Thoracic aorta (tissue), 2 donors: ENCODE measurements at regions not wholly inside any gene's neighbourhood (a gene's known extent, or its start where the extent isn't known, plus 50 kb on each side); places are given as distances from the start of the nearest gene placed in this dataset.

Experiments used
- ATAC-seq: fragments of 150-250 bp; one replicate; pipeline ENCODE4 v1.8.0; 2017; ENCODE audit warnings: low read depth; ENCODE audit not compliant: insufficient number of reproducible peaks, low FRiP score
- DNase-seq: peaks from one replicate; pipeline ENCODE4 v3.0.0-alpha.2; 2020; ENCODE audit warnings: low spot score
- H3K27ac ChIP-seq, 2 donors: fragments of 200-600 bp; sonication (generic); 1 replicate in 1 of 2; 2 replicates in 1 of 2; pipeline ENCODE4 v1.5.1; 2016; ENCODE audit warnings: mild to moderate bottlenecking in 2 of 2, moderate library complexity in 2 of 2
- H3K27me3 ChIP-seq: fragments of 200-600 bp; sonication (generic); replicated peaks from 2 replicates; pipeline ENCODE4 v1.6.0; 2016; ENCODE audit warnings: mild to moderate bottlenecking; ENCODE audit not compliant: insufficient read depth
- H3K36me3 ChIP-seq: fragments of 200-600 bp; sonication (generic); one replicate; pipeline ENCODE4 v1.5.1; 2016
- H3K4me1 ChIP-seq, 2 donors: fragments of 200-600 bp; sonication (generic); 1 replicate in 1 of 2; 2 replicates in 1 of 2; pipeline versions ENCODE4 v1.5.1 to v1.6.0; 2016; ENCODE audit warnings: low read depth in 2 of 2, mild to moderate bottlenecking in 1 of 2; ENCODE audit not compliant: control insufficient read depth in 1 of 2
- H3K4me3 ChIP-seq: fragments of 200-600 bp; sonication (generic); 2 replicates; pipeline ENCODE4 v1.5.1; 2016; ENCODE audit warnings: mild to moderate bottlenecking
- H3K9me3 ChIP-seq: fragments of 200-600 bp; sonication (generic); 2 replicates; pipeline ENCODE4 v1.5.1; 2016
- CTCF ChIP-seq: fragments of 200-600 bp; sonication (generic); IDR thresholded peaks from one replicate; pipeline ENCODE4 v1.5.1; 2019; ENCODE audit warnings: antibody characterized with exemption

GRCh38 chr1:101376121-101377083 is 139.6 kb downstream of the S1PR1 start:
- no peak for TF ChIP-seq CTCF
- H3K4me1 ChIP-seq: no peaks in the 10 kb centered on the region
- H3K36me3 ChIP-seq: no peaks in the 10 kb centered on the region
- DNase-seq: no peak
- H3K27ac ChIP-seq: no peak overlapping the region
- H3K9me3 ChIP-seq: no peaks in the 10 kb centered on the region
- ATAC-seq: no peak
- no peaks in the 10 kb centered on the region for H3K27me3 ChIP-seq
- no peak overlapping the region for H3K4me3 ChIP-seq

GRCh38 chr1:101377084-101377835 is 140.4 kb downstream of the S1PR1 start:
- no peaks in the 10 kb centered on the region for H3K27me3 ChIP-seq
- H3K4me3 ChIP-seq: no peak overlapping the region
- DNase-seq (no peak), ATAC-seq (no peak)
- no peaks in the 10 kb centered on the region for H3K4me1 ChIP-seq
- H3K36me3 ChIP-seq: no peaks in the 10 kb centered on the region
- TF ChIP-seq CTCF: no peak
- no peaks in the 10 kb centered on the region for H3K9me3 ChIP-seq
- no peak overlapping the region for H3K27ac ChIP-seq

- Histone ChIP-seq H3K27me3 (no peaks in the 10 kb centered on the region), H3K9me3 (no peaks in the 10 kb centered on the region), H3K4me3 (no peak overlapping the region), H3K4me1 (no peaks in the 10 kb centered on the region), H3K27ac (no peak overlapping the region), H3K36me3 (no peaks in the 10 kb centered on the region)
- no peak for TF ChIP-seq CTCF
- ATAC-seq (no peak), DNase-seq (no peak)
These were observed 142.2 kb downstream of the S1PR1 start for GRCh38 chr1:101379037-101379436.

- Histone ChIP-seq H3K36me3 (no peaks in the 10 kb centered on the region), H3K4me1 (no peaks in the 10 kb centered on the region), H3K27me3 (no peaks in the 10 kb centered on the region), H3K27ac (no peak overlapping the region), H3K4me3 (no peak overlapping the region), H3K9me3 (no peaks in the 10 kb centered on the region)
- TF ChIP-seq CTCF: no peak
- DNase-seq (no peak), ATAC-seq (no peak)
These were observed 143.1 kb downstream of the S1PR1 start for GRCh38 chr1:101379950-101380349.

GRCh38 chr1:101382135-101382534 is 145.3 kb downstream of the S1PR1 start:
- DNase-seq: no peak
- H3K36me3 ChIP-seq: no peaks in the 10 kb centered on the region

More at GRCh38 chr1:101382135-101382534, 145.3 kb downstream of the S1PR1 start:
- no peak overlapping the region for H3K27ac ChIP-seq
- no peak overlapping the region for H3K4me3 ChIP-seq
- no peaks in the 10 kb centered on the region for H3K4me1 ChIP-seq
- TF ChIP-seq CTCF: no peak
- H3K9me3 ChIP-seq: no peaks in the 10 kb centered on the region
- no peaks in the 10 kb centered on the region for H3K27me3 ChIP-seq
- no peak for ATAC-seq
